SK-MEL-5 (cell line): ENCODE measurements at regions not wholly inside any gene's neighbourhood (a gene's known extent, or its start where the extent isn't known, plus 50 kb on each side); places are given as distances from the start of the nearest gene placed in this dataset.

ENCODE experiments used
- DNase-seq: peaks from one replicate; pipeline ENCODE4 v3.0.0-alpha.2; 2016; ENCODE audit warnings: low read depth, low spot score
- in situ Hi-C: cut with HindIII; loops from 2 replicates; pipeline ENCODE4 v1.10.0; 2016; ENCODE audit warnings: low sequenced_read_pairs, high pct_unique_total_duplicates, low pct_unique_long_range_greater_than_20kb

- no peak for DNase-seq
- in situ Hi-C loops = no loop called here
Observed at GRCh38 chr19:31104451-31104850, 244.8 kb downstream of the TSHZ3 start.

DNA sequence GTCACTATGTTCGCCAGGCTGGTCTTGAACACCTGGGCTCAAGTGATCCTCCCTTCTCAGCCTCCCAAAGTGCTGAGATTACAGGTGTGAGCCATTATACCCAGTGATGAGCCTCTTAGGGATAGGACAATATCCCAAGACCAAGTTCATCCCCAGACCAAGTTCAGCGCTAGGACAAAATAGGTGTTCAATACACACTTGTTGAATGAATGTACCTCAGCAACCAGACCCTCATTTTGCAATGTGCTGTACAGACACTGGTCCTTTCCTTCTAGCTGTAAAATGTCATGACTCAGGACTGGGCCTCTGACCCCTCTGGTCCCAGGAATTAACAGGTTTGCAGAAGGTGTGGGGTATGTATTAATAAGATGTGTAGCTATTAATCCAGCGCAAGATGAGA, 246.0 kb downstream of the TSHZ3 start:
- DNase-seq = no peak
- in situ Hi-C loops = no loop called here

DNA sequence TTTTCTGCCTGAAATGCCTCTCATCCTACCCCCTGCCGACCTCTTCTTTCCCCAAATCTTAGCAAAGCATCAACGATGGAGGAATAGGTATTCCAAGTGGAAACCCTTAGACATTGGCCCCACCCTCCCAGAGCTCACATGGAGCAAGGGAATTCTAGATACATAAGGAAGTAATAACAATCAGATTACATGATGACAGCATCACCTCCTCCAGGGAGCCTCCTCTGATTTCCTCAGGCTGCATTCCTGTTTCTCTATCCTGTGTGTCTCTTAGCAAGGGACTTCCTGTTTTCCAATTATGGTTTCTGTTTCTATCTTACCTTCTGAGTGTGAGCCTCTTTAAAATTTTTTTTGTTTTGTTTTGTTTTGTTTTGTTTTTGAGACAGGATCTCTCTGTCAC, 246.6 kb downstream of the TSHZ3 start:
- in situ Hi-C loops = no loop called here
- DNase-seq = no peak

DNA sequence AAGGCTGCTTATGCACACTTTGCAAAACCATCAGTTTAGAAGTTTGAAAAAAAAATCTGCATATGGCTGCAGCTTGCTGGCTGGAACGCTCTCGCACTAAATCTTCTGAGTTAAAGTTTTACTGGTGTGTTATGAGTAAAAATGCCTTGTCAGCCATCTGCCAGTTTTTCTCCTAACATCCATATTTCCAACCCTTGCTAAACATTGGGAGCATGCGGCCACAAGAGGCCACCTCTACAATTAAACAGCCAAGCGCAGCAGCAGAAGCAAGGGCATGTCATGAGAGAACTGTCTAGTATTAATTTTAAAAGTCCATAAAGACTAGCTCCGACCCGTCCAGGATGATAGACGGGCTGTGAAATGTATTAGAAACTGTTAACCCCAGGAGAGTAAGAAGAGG, 248.3 kb downstream of the TSHZ3 start:
- in situ Hi-C loops = no loop called here
- no peak for DNase-seq

DNA sequence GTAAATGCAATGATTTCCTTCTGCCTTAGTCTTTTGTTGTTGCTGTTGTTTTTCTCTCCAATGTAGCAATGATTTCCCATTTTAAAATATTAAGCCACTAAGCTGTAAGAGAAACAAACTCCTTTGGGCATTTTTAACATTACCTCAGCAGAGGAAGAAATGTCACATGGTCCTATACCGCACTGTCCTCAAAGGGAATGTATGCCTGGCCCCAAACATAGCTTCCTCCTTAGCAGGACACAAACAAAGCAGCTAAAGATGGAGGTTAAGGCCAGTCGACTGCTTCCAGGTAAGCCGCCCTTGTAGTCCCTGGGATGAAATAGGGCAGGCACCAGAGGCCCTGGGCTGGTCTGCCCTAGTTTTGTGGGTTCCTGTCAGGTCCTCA, 249.0 kb downstream of the TSHZ3 start:
- in situ Hi-C loops = no loop called here
- DNase-seq = no peak

DNA sequence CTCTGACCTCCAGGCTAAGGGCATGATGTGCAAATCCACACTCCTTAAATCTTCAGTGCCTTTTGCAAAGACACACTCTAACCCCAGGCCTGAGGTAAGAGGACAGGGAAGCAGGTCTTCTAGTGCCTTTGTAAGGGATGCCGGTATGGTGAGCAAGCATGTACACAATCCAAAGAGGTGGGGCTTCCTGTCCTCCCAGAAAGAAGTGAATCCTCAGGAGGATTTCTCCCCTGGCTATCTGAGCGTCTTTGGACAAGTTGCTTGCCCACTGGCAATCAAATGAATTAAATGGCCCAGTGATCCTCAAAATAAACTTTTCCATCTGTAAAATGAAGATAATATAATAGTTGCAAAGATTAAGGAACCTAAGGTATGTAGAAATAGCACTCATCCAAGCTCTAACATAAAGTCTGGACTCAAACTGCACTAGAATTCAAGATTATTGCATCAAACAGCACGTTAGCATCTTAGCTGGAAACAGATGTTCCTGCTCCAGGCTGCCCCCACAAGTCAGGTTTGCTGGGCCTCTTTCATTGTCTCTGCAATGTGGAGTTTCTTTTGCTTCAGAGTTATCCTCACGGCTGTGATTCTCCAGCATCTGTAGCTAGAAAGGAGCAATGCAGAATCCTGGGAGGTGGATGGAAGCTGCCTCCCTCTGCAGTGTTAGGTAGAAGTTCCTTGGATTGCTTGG, 249.6 kb downstream of the TSHZ3 start:
- DNase-seq = no peak
- in situ Hi-C loops = no loop called here

GRCh38 chr19:31098836-31099235, 250.4 kb downstream of the TSHZ3 start:
- in situ Hi-C loops = no loop called here
- DNase-seq = no peak

DNA sequence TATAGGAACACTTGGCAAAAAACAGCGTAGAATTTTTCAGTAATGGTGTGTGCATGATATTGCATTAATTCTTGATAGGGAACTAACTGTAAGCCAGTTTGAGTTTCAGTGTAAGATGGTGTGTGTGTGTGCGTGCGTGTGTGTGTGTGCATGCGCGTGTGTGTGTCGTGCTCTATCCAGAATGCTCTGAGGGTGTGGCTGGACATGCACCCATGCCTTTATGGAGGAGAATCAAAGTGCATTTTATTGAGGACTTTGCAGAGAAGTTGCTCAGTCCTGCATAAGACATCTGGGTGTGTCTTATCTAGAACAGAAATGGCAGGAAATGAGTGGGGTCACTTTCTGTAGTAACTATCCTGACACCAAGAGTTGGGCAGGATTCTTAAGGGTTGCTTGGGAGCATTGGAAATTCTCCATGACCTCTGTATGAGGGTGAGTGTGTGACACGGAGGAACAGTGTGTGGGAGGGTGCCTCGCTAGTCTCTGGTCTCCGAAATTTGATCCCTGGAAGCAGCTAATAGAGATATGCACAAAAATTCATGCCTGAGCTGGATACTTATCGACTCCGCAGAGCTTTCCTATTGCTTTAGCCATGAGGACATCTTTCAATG, 252.2 kb downstream of the TSHZ3 start:
- no peak for DNase-seq
- in situ Hi-C loops = no loop called here

DNA sequence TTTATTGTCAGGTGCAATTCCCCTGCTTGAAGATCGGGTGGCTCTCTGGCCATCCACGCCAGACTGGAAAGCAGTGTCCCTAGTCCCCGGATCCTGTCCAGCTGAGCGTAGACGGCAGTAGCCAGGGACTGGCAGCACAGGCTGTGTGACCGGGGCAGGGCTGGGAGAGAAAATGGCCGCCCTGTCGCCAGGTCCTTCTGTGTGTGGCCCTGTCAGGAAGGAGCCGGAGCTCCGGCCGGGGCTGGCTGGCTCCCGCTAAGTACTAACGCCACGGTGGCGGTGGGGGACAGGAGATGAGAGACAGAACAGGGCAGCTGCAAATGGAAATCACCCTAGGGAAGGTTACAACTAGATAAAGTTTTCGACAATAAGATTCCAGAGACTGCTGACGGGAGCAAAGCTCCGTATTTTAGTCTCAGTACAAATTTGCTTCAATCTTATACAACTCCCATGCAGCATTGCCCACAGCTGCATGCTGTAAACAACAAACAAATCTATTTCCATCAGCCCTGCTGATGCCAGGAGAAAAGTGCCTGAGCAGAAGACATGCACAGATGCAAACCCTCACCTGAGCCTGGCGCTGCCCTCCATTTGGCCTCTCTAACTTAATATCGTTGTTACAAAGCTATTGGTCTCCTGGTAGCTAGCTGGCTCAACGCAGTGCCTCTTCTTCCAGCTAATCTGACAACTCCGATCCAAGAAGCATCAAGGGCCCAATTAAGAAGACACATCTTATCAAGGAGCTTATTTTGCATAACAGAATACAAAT, 253.0 kb downstream of the TSHZ3 start:
- in situ Hi-C loops = no loop called here

DNA sequence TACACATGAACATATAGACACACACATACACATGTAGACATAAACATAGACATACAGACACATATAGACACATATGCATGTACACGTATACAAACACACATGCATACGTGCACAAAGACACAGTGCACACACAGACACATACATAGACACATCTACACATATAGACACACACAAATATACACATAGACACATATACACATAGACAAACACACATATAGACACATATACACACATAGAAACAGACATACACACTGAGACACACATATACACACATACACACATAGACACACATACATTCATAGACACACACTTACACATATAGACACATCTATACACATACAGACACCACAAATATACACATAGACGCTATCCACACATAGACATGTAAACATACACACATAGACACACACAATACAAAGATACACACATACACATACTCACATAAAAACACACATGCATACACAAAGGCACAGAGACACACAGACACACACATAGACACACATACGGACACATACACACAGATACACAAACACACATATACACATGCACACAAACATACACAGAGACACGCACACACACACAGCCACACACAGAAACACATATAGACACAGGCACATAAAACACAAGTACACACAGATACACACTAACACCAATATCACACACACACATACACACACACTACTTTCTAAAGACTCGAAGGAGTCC, 254.0 kb downstream of the TSHZ3 start:
- DNase-seq = no peak
- in situ Hi-C loops = no loop called here

More for the DNA sequence above, 253.0 kb downstream of the TSHZ3 start:
- no peak for DNase-seq

- no peak for DNase-seq
- in situ Hi-C loops = no loop called here
Observed at GRCh38 chr19:31092274-31092673, 257.0 kb downstream of the TSHZ3 start.

- DNase-seq = no peak
- in situ Hi-C loops = no loop called here
Observed at GRCh38 chr19:31089681-31090080, 259.6 kb downstream of the TSHZ3 start.

DNA sequence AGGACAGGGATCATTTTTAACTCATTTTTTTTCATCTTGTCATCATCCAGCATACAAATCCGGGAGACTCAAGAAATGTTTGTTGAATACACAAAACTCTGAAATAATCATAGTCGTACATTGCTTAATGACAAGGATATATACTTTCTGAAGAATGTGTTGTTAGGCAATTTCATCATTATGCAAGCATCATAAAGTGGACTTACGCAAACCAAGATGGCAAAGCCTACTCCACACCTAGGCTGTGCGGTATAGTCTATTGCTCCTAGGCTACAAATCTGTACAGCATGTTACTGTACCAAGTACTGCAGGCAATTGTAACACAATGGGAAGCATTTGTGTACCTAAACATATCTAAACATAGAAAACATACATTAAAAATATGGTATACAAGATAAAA, 264.1 kb downstream of the TSHZ3 start:
- in situ Hi-C loops = no loop called here
- no peak for DNase-seq

GRCh38 chr19:31083105-31083504, 266.1 kb downstream of the TSHZ3 start:
- in situ Hi-C loops = no loop called here
- DNase-seq = no peak

DNA sequence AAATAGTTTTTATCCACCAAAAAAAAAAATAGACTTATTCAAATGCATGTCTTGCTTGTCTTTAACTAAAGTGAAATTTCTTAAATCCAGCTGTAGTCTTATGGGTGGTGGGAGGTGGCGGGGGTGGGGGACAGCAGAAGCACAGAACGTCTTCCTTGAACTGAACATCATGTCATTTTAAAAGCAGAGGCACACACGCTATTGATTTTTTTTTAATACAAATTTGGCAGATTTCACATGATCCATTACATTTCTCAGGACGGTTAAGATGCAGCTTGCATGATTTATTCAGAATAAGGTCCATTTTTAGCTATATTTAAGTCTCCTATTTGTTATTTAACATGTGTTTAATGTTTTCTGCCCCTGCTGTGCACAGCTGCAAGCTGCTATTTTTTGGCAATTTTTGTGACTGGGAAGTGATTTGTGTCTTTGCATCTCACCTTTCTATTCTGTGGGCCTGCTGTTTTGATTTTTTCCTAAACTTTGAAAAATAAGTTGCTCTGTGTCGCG, 274.0 kb downstream of the TSHZ3 start:
- in situ Hi-C loops = no loop called here
- DNase-seq = no peak

GRCh38 chr19:31074199-31075125, 274.8 kb downstream of the TSHZ3 start:
- in situ Hi-C loops = no loop called here
- DNase-seq = no peak

DNA sequence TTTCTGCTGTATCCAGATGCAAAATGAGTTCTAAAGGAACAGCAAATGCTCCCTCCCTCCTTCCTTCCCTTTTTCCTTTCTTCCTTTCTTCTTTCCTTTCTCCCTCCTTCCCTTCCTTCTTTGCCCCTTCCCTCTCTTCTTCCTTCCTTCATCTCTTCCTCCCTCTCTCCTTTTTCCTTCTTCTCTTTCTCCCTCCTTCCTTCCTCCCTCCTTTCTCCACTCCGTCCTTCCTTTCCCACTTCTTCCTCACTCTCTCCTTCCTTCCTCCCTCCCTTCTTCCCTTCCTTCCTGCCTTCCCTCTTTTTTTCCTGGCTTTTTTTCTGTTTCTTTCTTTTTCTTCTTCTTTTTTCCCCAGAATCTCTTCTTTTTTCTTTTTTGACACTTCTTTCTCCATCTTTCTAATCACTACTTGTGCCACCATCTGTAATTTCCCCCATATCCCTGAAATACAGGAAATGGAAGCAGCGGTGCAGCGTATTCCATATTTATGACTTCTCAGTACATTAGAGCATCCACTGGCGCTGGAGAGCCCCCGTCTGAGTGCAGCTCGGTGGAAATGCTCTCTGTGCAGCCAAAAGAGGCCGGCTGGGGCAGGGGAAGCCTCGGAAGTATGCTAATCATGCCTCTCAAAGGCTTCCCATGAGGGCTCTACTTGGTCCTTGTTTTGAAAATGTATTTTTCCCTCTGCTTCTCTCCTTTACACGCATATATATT, 275.6 kb downstream of the TSHZ3 start:
- DNase-seq = no peak
- in situ Hi-C loops = no loop called here
